ENCODE measurements at regions not wholly inside any gene's neighbourhood (a gene's known extent, or its start where the extent isn't known, plus 50 kb on each side); places are given as distances from the start of the nearest gene placed in this dataset.

DNA sequence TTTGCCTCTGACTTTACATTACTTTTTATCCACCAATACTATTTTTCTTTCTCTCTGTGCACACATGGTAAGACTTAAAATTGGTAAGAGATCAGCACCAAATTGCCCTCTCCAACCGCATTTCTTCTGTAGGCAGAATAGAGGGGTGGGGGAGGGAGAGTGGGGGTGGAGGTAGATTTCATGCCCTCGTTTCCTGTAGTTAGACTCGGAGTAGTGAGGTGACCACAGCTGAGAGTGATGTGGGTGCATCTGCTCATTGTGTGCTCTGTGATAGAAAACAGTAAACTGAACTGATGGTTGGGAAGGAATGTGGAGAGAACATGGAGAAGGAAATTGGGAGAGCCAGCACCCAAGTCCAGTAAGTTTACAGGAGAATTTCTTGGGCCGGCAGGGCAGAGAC is 498.3 kb downstream of the IRX1 start:
- TF ChIP-seq JUND (IDR thresholded peaks at IDR 0.05; ENCODE audit: low read depth): no peak
- in situ Hi-C loops (cut with HindIII; ENCODE audit: low pct_unique_long_range_greater_than_20kb, low sequenced_read_pairs): no loop called here
- DNase-seq (ENCODE audit: low read depth in 1 of 2, low spot score in 1 of 2): no peak

- DNase-seq (ENCODE audit: low read depth in 1 of 2, low spot score in 1 of 2): no peak
- in situ Hi-C loops (cut with HindIII; ENCODE audit: low pct_unique_long_range_greater_than_20kb, low sequenced_read_pairs): no loop called here
- TF ChIP-seq JUND (IDR thresholded peaks at IDR 0.05; ENCODE audit: low read depth): no peak
These were observed 500.4 kb downstream of the IRX1 start for GRCh38 chr5:4095918-4096630.

DNA sequence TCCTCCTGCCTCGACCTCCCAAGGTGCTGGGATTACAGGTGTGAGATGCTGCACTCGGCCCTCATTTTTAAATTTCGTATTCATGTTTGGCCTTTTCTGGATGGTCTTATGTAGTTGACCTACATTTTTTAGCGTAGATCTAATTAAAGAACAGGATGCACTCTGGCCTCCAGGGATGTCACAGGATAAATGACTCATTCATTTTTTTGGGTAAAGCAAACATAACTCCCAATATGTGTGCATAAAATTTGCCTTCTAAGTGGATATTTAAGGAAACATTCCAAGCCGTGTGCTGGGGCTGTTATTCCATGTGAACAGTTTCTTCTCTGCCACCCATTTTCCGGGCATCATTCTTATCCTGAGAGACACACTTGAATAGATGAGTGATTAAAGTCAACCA is 501.6 kb downstream of the IRX1 start:
- DNase-seq (ENCODE audit: low read depth in 1 of 2, low spot score in 1 of 2): no peak
- in situ Hi-C loops (cut with HindIII; ENCODE audit: low pct_unique_long_range_greater_than_20kb, low sequenced_read_pairs): no loop called here
- TF ChIP-seq JUND (IDR thresholded peaks at IDR 0.05; ENCODE audit: low read depth): no peak

- TF ChIP-seq JUND (IDR thresholded peaks at IDR 0.05; ENCODE audit: low read depth): no peak
- DNase-seq (ENCODE audit: low read depth in 1 of 2, low spot score in 1 of 2): no peak
- in situ Hi-C loops (cut with HindIII; ENCODE audit: low pct_unique_long_range_greater_than_20kb, low sequenced_read_pairs): no loop called here
These were observed 502.6 kb downstream of the IRX1 start for GRCh38 chr5:4098226-4098625.

- in situ Hi-C loops (cut with HindIII; ENCODE audit: low pct_unique_long_range_greater_than_20kb, low sequenced_read_pairs): no loop called here
- no peak for DNase-seq (ENCODE audit: low read depth in 1 of 2, low spot score in 1 of 2)
- no peak for TF ChIP-seq JUND (IDR thresholded peaks at IDR 0.05; ENCODE audit: low read depth)
These were observed 503.8 kb downstream of the IRX1 start for GRCh38 chr5:4099386-4099785.

GRCh38 chr5:4100739-4101138 is 505.1 kb downstream of the IRX1 start:
- in situ Hi-C loops (cut with HindIII; ENCODE audit: low pct_unique_long_range_greater_than_20kb, low sequenced_read_pairs): no loop called here
- no peak for DNase-seq (ENCODE audit: low read depth in 1 of 2, low spot score in 1 of 2)
- no peak for TF ChIP-seq JUND (IDR thresholded peaks at IDR 0.05; ENCODE audit: low read depth)

DNA sequence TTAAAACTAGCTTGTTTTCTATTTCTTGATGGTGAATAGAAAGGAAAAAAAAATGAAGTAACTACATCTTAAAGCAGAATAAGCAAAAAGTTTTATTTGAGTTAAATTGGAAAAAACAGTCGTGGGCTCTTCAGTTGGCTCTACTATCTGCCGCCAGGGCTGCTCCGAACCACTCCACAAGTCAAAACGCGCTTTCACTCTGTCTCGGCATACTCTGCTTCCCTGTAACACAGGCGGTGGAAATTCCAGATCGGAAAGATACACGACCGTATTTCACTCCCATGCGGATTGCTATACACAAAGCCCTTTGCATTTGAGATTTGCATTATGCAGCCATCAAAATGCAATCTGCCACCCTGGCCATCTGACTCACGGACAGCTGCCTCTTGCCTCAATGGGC is 505.6 kb downstream of the IRX1 start:
- in situ Hi-C loops (cut with HindIII; ENCODE audit: low pct_unique_long_range_greater_than_20kb, low sequenced_read_pairs): no loop called here
- TF ChIP-seq JUND (IDR thresholded peaks at IDR 0.05; ENCODE audit: low read depth): no peak
- peak in 1 of 2 experiments; percentile 33 for DNase-seq (ENCODE audit: low read depth in 1 of 2, low spot score in 1 of 2)

GRCh38 chr5:4104831-4105597 is 509.4 kb downstream of the IRX1 start:
- in situ Hi-C loops (cut with HindIII; ENCODE audit: low pct_unique_long_range_greater_than_20kb, low sequenced_read_pairs): no loop called here
- no peak for TF ChIP-seq JUND (IDR thresholded peaks at IDR 0.05; ENCODE audit: low read depth)
- no peak for DNase-seq (ENCODE audit: low read depth in 1 of 2, low spot score in 1 of 2)

DNA sequence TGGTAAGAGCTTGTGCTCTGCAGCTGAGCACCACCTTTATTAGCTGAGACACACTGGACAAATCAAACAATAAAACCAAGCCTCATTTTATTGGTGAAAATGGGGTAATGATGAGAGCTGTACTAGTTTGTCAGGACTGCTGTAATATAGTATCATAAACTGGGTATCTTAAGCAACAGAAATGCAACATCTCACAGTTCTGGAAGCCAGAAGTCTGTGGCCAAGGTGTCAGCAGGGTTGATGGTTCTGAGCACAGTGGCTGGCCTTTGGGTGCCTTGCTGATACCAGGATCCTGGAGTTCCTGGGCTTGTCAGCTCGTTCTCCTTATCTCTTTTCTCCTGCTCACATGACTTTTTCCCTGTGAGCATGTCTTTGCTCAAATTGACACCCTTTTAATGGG is 513.1 kb downstream of the IRX1 start:
- in situ Hi-C loops (cut with HindIII; ENCODE audit: low pct_unique_long_range_greater_than_20kb, low sequenced_read_pairs): no loop called here
- no peak for TF ChIP-seq JUND (IDR thresholded peaks at IDR 0.05; ENCODE audit: low read depth)
- no peak for DNase-seq (ENCODE audit: low read depth in 1 of 2, low spot score in 1 of 2)

GRCh38 chr5:4113426-4113825 is 517.8 kb downstream of the IRX1 start:
- no peak for TF ChIP-seq JUND (IDR thresholded peaks at IDR 0.05; ENCODE audit: low read depth)
- DNase-seq (ENCODE audit: low read depth in 1 of 2, low spot score in 1 of 2): no peak
- in situ Hi-C loops (cut with HindIII; ENCODE audit: low pct_unique_long_range_greater_than_20kb, low sequenced_read_pairs): no loop called here

DNA sequence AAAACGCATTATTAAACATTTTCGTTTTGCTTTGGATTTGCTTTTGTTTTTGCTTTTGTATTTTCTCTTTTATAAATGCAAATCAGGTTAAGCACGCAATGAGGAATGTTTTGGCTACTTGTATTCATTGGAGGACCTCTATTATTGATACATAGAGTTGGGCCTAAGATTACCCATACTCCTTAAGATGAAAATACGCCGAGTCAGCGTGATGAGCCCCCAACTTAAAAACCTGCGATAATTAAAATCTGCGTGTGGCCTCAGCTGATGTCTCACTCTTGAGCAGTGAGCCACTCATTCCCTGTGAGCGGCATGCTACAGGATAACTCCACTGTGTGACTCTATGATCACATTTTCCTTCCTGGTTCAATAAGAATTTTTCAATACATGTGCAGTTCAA is 518.3 kb downstream of the IRX1 start:
- in situ Hi-C loops (cut with HindIII; ENCODE audit: low pct_unique_long_range_greater_than_20kb, low sequenced_read_pairs): no loop called here
- no peak for DNase-seq (ENCODE audit: low read depth in 1 of 2, low spot score in 1 of 2)
- TF ChIP-seq JUND (IDR thresholded peaks at IDR 0.05; ENCODE audit: low read depth): no peak

DNA sequence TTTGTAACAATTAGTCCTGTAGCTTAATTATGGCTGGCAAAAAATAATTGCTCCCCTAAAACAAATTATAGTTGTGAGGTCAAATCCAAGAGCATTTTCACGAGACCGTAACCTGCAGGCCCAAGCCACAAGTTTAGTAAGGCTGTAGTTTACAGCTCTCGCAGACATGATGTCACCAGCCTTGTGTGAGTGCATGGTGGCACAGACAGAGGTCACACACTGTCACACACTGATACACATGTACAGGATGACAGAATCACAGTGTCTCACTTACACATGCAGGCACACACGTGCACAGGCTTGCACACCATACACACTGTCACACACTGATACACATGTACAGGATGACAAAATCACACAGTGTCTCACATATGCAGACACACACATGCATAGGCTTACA is 518.8 kb downstream of the IRX1 start:
- TF ChIP-seq JUND (IDR thresholded peaks at IDR 0.05; ENCODE audit: low read depth): no peak
- in situ Hi-C loops (cut with HindIII; ENCODE audit: low pct_unique_long_range_greater_than_20kb, low sequenced_read_pairs): no loop called here
- DNase-seq (ENCODE audit: low read depth in 1 of 2, low spot score in 1 of 2): no peak

- TF ChIP-seq JUND (IDR thresholded peaks at IDR 0.05; ENCODE audit: low read depth): no peak
- DNase-seq (ENCODE audit: low read depth in 1 of 2, low spot score in 1 of 2): no peak
- in situ Hi-C loops (cut with HindIII; ENCODE audit: low pct_unique_long_range_greater_than_20kb, low sequenced_read_pairs): no loop called here
These were observed 521.2 kb downstream of the IRX1 start for GRCh38 chr5:4116834-4117233.
